CD4-positive, alpha-beta T cell treated with Interleukin-6 at 100 ng/mL for 8 hours (primary cell): ENCODE measurements at regions not wholly inside any gene's neighbourhood (a gene's known extent, or its start where the extent isn't known, plus 50 kb on each side); places are given as distances from the start of the nearest gene placed in this dataset.

ENCODE experiments used
- DNase-seq: peaks from one replicate; pipeline ENCODE4 v3.0.0-alpha.2; 2020; ENCODE audit warnings: mixed read lengths, low spot score

DNA sequence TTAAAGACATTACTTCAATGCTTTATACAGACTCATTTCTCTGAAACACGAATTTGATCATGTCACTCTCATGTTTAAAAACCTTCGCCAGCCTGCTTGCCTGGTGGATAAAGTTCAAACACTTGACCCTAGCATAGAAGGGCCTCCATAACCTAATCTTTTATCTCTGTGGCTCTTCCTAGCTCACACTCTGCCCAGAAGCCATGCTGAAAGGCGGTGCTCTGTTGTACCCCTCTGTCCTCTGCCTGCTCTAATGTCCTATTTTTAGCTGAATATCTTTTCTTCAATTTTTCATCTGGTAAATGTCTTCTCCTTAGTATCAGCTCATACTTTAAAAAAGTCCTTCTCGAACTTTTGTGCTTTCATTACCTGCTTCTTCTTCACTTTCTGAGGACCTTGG, 302.6 kb upstream of the BOD1L1 start:
- DNase-seq, result no peak

DNA sequence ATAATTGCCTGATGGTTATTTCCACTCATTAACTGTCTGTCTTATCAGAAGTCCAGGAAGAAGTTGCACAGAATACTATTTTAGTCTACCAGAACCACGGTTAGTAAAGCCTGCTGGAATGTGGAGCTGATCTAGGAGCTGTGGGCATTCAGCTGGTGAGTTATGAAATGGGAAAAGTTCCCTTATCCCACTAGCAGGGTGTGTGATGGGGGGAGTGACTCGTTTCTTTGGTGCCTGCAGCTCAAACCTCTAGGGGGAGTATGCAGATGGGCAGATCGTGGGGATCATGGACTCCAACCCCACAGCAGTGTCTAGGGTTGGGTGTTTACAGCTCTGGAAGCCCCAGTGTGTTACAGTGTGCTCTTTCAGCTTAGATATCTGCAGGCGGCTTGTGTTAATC, 305.7 kb upstream of the BOD1L1 start:
- no peak for DNase-seq

GRCh38 chr4:13938299-13938698, 310.8 kb upstream of the BOD1L1 start:
- no peak for DNase-seq

GRCh38 chr4:13940921-13941320, 313.4 kb upstream of the BOD1L1 start:
- no peak for DNase-seq

- DNase-seq, result no peak
Observed at GRCh38 chr4:13942977-13943376, 315.5 kb upstream of the BOD1L1 start.

GRCh38 chr4:13944095-13944511, 316.6 kb upstream of the BOD1L1 start:
- no peak for DNase-seq

GRCh38 chr4:13947921-13948320, 320.4 kb upstream of the BOD1L1 start:
- DNase-seq, result no peak

DNA sequence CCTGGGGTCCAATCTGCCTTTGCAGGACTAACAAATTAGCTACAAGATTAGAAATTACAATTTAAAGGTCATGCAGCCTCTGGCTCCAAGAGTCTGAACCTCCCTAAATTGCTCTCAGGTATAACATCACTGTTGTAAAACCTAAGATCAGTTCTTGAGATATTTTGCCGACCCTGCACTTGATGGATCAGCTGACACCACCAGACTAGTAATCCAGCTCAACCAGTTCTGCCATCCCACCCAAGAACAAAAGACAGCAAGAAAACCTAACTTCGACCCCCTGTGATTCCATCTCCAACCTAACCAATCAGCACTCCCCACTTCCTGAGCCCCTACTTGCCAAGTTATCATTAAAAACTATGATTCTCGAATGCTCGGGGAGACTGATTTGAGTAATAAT, 323.0 kb upstream of the BOD1L1 start:
- no peak for DNase-seq

- no peak for DNase-seq
Observed at GRCh38 chr4:13953083-13953482, 325.6 kb upstream of the BOD1L1 start.

GRCh38 chr4:13955551-13955950, 328.0 kb upstream of the BOD1L1 start:
- DNase-seq, result no peak

GRCh38 chr4:13956947-13957346, 329.4 kb upstream of the BOD1L1 start:
- DNase-seq, result no peak

DNA sequence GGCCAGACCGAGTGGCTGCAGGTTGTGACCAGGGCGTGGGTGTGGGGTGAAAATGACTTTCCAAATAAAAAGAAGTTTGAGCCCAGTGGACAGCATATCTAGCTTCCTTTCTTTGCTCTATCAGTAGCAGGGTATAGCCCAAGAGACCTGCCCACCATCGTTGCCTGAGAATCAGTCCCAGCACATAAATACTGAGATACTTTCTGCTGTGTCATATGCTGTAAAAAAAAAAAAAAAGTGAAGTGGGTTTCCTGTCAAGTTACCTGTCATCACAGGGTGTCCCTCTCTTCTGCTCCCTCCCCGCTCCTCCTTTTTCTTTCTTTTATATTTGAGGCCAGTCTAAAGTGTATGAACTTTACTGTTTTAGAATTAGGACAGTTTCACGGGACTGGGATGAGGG, 330.3 kb upstream of the BOD1L1 start:
- no peak for DNase-seq

DNA sequence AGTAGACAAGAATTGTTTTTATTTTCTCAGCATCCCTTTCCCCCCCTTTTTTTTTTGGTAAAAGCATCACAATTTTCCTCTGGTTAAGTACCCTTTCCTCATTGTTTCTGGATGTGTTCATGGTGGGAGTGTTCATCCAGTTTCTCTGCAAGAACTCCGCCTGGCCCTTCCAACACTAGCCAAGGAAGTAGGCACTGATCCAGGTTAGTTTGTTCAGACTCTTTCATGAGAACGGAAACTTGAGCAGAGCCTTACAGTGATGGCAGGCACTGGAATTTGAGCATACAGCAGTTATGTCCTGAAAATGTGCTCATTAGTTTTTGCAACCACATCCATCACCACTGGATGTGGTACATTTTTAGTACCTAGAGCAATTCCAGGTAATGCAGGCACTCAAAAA, 336.1 kb upstream of the BOD1L1 start:
- no peak for DNase-seq

DNA sequence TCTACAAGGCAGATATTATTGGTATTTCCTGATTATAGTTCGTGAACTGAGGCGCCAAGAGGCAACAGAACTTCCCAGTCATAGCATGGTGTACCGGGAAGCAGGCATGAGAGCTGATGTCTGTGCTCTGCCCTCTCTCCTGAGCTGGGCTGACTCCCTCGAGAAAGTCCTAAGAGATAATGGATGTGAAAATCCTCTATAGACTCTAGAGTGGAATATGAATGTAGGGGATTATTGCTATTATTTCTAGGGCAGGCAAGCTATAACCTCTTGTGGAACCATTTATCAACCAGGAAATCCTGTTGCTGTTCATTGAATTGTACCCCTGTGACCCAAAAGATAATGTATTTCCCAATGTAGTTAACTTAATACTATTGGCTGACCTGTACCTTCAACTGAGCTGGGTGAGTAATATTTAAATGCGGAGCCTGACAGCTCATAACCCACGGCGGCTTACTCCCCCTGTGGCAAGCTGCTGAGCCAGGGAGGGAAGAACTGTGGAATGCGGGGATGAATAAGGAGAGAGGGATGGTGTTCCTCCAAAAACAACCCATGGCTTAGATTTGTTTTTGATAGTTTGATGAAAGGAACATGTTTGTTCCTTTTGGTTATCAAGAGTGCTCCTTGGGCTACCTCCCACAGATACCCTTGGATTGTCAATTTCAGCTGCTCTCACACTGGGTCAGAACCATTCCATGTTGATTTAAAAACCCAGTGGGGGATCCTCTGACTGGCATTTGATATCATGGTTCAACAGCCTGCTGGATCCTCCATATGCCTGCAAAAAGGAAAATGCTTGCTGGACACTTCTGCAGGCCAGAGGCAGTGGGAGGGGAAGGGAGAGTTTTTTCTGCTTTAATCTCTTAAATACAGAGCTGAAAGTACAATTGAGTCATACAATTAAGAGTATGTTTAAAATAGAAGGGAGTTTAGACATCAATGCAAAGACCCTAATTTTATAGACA, 339.0 kb upstream of the BOD1L1 start:
- no peak for DNase-seq

GRCh38 chr4:13968723-13969122, 341.2 kb upstream of the BOD1L1 start:
- DNase-seq, result no peak

GRCh38 chr4:13970349-13970748, 342.8 kb upstream of the BOD1L1 start:
- no peak for DNase-seq

DNA sequence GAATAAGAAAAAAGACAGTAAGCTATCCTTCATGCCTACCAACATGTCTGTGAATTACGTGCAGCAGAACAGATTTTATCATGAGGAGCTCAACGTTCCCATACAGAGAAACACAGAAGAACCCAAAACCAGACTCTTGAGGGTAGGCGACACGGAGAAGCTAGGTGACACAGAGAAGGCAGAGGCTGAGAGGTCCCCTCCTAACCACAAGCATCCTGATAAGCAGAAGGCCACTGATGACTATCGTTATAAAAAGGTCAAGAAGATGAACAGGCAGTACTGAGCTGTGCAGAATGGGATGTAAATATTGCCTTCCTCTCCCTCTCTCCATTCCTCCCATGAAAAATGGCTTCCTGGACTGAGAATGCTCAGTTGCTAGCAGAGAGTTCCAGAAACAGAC, 350.2 kb upstream of the BOD1L1 start:
- no peak for DNase-seq

- no peak for DNase-seq
Observed at GRCh38 chr4:13980317-13981310, 353.1 kb upstream of the BOD1L1 start.

DNA sequence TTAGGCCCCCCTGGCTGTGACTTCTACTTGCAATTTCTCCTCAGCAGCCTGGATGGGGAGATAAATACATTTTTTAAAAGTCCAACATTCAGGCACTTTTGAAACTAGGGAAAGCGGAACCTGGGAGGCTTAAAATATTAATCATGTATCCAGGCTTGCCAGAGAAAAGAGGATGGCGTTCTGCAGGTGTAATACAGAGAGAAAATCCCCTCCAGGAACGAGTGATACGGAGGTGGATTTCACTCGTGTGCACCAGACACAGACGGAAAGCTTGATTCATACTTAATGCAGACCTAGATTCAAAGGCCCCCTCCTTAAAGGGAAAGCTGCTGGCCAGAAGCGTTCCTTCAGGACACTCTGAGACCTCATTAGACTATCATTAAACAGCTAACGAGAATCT, 354.0 kb upstream of the BOD1L1 start:
- no peak for DNase-seq

GRCh38 chr4:13982010-13982409, 354.5 kb upstream of the BOD1L1 start:
- DNase-seq, result no peak

DNA sequence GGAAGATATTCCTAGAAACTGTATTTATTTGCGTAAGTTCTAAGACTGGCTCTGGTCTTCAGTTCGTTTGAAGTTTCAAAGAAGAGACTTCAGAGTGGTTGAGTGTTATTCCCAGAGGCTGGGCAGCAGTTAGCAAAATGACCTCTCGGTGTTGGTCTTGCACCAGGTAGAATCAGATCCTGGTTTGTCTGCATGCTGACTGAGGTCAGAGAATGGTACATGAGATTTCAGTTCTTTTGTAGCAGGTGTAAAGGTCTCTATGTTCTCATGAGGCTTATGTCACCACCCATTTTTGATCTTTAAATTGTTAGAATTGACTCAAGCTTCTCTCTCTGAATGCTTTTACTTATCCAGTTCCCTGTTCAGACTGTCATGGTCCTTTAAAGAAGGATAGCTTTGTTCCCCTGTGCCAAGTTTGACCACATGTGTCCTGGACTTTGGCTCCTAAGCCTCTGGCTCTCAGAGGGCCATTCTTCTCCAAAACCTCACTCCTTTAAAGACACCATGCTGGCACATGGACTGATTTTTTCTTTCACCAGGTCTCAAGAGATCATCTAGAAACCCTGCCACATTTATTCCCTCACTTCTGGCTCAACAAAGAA, 355.8 kb upstream of the BOD1L1 start:
- DNase-seq, result no peak
